PFSK-1 (cell line): ENCODE measurements at regions not wholly inside any gene's neighbourhood (a gene's known extent, or its start where the extent isn't known, plus 50 kb on each side); places are given as distances from the start of the nearest gene placed in this dataset.

ENCODE experiments used
- FOXP2 ChIP-seq: optimal IDR thresholded peaks from 2 replicates; pipeline ENCODE3; 2011; ENCODE audit warnings: borderline replicate concordance, control low read depth, inconsistent platforms; ENCODE audit not compliant: insufficient read depth; ENCODE audit errors: extremely low read length, extremely low read depth
- POLR2AphosphoS5 ChIP-seq: IDR thresholded peaks from 2 replicates; pipeline ENCODE4 v1.6.1; 2012; ENCODE audit warnings: low read depth, mild to moderate bottlenecking, control low read depth, low read length, moderate library complexity
- REST ChIP-seq, 2 experiments: IDR thresholded peaks; 2 replicates each; pipeline versions ENCODE4 v1.6.1 to v1.8.0; 2011 to 2012; ENCODE audit warnings: low read depth in 2 of 2, low read length in 2 of 2, control low read depth in 1 of 2, inconsistent platforms in 1 of 2, mild to moderate bottlenecking in 1 of 2, moderate library complexity in 1 of 2; ENCODE audit not compliant: insufficient read depth in 1 of 2
- SIN3A ChIP-seq: IDR thresholded peaks from 2 replicates; pipeline ENCODE4 v1.6.1; 2012; ENCODE audit warnings: mild to moderate bottlenecking, low read length, moderate library complexity, borderline replicate concordance; ENCODE audit not compliant: insufficient read depth
- TAF1 ChIP-seq: IDR thresholded peaks from 2 replicates; pipeline ENCODE4 v1.6.1; 2012; ENCODE audit warnings: low read length, control low read depth, borderline replicate concordance; ENCODE audit not compliant: insufficient read depth

DNA sequence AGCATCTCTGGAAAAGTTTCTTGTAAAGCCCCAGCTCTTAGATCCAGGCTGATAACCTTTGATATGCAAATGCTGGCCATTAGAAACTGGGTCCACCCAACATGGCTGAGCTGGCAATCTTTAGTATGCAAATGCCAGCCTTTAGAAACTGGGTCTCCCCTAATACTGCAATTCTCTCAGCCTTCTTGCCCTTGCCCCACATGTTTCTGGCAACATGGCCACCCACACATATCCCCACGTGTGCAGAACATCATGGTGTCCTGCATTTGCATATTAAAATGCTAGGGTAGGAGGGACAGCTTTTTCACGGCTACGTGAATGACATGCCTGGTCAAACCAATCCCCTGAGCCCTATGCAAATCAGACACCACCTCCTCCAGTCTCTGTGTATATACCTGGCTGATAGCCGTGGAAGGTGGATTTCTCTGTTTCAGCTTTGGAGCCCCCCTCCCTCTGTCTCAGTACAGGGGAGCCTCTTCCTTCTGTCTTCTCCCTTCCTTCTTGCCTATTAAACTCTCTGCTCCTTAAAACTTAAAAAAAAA, 344.0 kb upstream of the NWD2 start:
- TF ChIP-seq POLR2AphosphoS5 = no peak
- TF ChIP-seq TAF1 = no peak
- no peak for TF ChIP-seq REST (IDR thresholded peaks at IDR 0.05; ENCODE audit: insufficient read depth in 1 of 2, low read depth in 2 of 2, low read length in 2 of 2)
- no peak for TF ChIP-seq FOXP2
- no peak for TF ChIP-seq SIN3A

DNA sequence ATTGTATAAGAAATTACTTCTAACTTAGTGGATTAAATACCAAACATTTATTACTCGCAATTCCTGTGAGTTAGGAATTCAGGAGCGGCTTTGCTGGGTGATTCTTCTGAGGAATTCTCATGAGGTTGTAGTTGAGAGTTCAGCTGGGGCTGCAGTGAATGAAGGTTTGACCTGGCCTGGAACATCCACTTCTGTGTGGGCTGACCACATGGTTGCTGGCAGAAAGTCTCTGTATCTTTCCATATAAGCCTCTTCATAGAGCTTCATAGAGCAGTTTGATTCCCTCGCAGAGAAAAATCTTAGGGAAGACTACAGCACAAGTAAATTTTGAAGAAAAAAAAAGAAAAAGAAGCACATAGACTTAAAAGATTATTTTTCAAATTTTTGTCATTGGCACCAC, 339.7 kb upstream of the NWD2 start:
- TF ChIP-seq REST (IDR thresholded peaks at IDR 0.05; ENCODE audit: insufficient read depth in 1 of 2, low read depth in 2 of 2, low read length in 2 of 2) = no peak
- no peak for TF ChIP-seq FOXP2
- TF ChIP-seq SIN3A = no peak
- TF ChIP-seq POLR2AphosphoS5 = no peak
- no peak for TF ChIP-seq TAF1

DNA sequence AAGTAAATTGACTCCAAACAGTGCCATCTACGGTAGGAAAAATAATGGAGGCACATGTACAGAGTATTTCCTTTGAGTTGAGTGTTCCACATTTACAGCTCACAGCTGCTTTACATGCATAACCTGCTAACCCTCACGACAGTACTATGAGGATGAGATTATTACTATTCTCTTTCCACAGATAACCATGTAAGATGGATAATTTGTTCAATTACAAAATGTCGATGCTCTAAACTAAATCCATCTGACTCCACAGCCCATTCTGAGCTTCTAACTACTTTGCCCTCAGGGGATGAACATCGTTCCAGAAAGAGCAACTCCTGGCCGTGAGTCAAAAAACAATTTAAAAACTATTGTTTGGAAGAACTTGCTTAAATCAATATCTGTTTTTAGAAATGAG, 330.4 kb upstream of the NWD2 start:
- TF ChIP-seq TAF1 (no peak), POLR2AphosphoS5 (no peak), FOXP2 (no peak), SIN3A (no peak)

GRCh38 chr4:36915717-36916116, 328.8 kb upstream of the NWD2 start:
- no peak for TF ChIP-seq POLR2AphosphoS5
- no peak for TF ChIP-seq REST (IDR thresholded peaks at IDR 0.05; ENCODE audit: insufficient read depth in 1 of 2, low read depth in 2 of 2, low read length in 2 of 2)
- TF ChIP-seq TAF1 = no peak
- TF ChIP-seq SIN3A = no peak
- no peak for TF ChIP-seq FOXP2

- TF ChIP-seq FOXP2 = no peak
Observed at GRCh38 chr4:36917413-36917812, 327.1 kb upstream of the NWD2 start.

DNA sequence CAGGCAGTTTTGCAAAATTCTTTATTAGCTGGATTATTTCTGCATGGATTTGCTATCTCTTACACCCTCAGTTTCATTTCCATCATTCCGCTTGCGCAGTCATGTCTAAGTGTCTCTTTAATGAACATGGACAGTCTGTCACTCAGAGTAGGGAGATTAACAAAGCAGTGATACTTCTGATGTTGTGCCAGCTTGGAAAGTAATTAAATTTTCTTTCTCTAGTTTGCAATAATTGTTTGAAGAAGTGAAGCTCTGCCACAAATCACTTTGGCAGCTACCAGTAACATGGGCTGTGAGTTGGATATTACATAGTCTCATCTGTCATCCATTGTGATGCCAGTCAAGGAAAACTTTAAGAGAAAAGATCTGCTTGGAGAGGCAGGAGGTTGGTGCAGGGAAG, 324.8 kb upstream of the NWD2 start:
- TF ChIP-seq POLR2AphosphoS5 = no peak
- no peak for TF ChIP-seq REST (IDR thresholded peaks at IDR 0.05; ENCODE audit: insufficient read depth in 1 of 2, low read depth in 2 of 2, low read length in 2 of 2)
- no peak for TF ChIP-seq SIN3A
- no peak for TF ChIP-seq FOXP2
- no peak for TF ChIP-seq TAF1
